DMS 273 (cell line): ENCODE measurements at regions not wholly inside any gene's neighbourhood (a gene's known extent, or its start where the extent isn't known, plus 50 kb on each side); places are given as distances from the start of the nearest gene placed in this dataset.
A peak's percentile ranks its signal among the peaks of the same experiment; 100 is the strongest.
"Not testable (repeated sequence)": the region's sequence is repeated elsewhere in the genome, so short reads cannot be mapped to it uniquely, and the experiment has no call there.

Experiments
- DNase-seq: peaks from one replicate; lab custom pipeline; 2025; ENCODE audit not compliant: unreplicated experiment; lab: John Stamatoyannopoulos, UW

GRCh38 chr5:5899716-5900115 is 477.2 kb downstream of the ICE1 start:
- DNase-seq, result no peak

- DNase-seq, result no peak
These were observed 465.8 kb downstream of the ICE1 start for GRCh38 chr5:5888284-5888683.

GRCh38 chr5:5887833-5888232 is 465.4 kb downstream of the ICE1 start:
- DNase-seq, result no peak

- no peak for DNase-seq
These were observed 464.5 kb downstream of the ICE1 start for GRCh38 chr5:5886812-5887486.

- DNase-seq, result no peak
These were observed 463.9 kb downstream of the ICE1 start for GRCh38 chr5:5886353-5886752.

GRCh38 chr5:5885782-5886181 is 463.3 kb downstream of the ICE1 start:
- DNase-seq, result no peak

- no peak for DNase-seq
These were observed 462.1 kb downstream of the ICE1 start for GRCh38 chr5:5884593-5884992.

- DNase-seq, result no peak
These were observed 461.1 kb downstream of the ICE1 start for GRCh38 chr5:5883562-5883961.

GRCh38 chr5:5883146-5883545 is 460.7 kb downstream of the ICE1 start:
- no peak for DNase-seq

- no peak for DNase-seq
These were observed 460.2 kb downstream of the ICE1 start for GRCh38 chr5:5882706-5883105.

GRCh38 chr5:5881294-5881693 is 458.8 kb downstream of the ICE1 start:
- DNase-seq, result peak; percentile 10

GRCh38 chr5:5880077-5880763 is 457.7 kb downstream of the ICE1 start:
- DNase-seq, result no peak

GRCh38 chr5:5857396-5857795 is 434.9 kb downstream of the ICE1 start:
- DNase-seq, result no peak

- no peak for DNase-seq
These were observed 431.6 kb downstream of the ICE1 start for GRCh38 chr5:5854087-5854486.

- DNase-seq, result no peak
These were observed 416.0 kb downstream of the ICE1 start for GRCh38 chr5:5838493-5838892.

- DNase-seq, result not testable (repeated sequence)
These were observed 409.1 kb downstream of the ICE1 start for GRCh38 chr5:5831622-5832021.

- DNase-seq, result no peak
These were observed 406.1 kb downstream of the ICE1 start for GRCh38 chr5:5828619-5829018.

GRCh38 chr5:5826911-5827310 is 404.4 kb downstream of the ICE1 start:
- DNase-seq, result no peak

- no peak for DNase-seq
These were observed 400.3 kb downstream of the ICE1 start for GRCh38 chr5:5822729-5823257.

GRCh38 chr5:5816960-5817359 is 394.5 kb downstream of the ICE1 start:
- no peak for DNase-seq

GRCh38 chr5:5813441-5813840 is 391.0 kb downstream of the ICE1 start:
- peak; percentile 19 for DNase-seq

GRCh38 chr5:5810461-5810860 is 388.0 kb downstream of the ICE1 start:
- DNase-seq, result no peak

- no peak for DNase-seq
These were observed 383.4 kb downstream of the ICE1 start for GRCh38 chr5:5805916-5806315.
